Stomach (tissue), 8 donors: ENCODE measurements at regions not wholly inside any gene's neighbourhood (a gene's known extent, or its start where the extent isn't known, plus 50 kb on each side); places are given as distances from the start of the nearest gene placed in this dataset.

Experiments
- DNase-seq, 2 donors: peaks; one replicate each; pipeline versions ENCODE4 v3.0.0 to v3.0.0-alpha.2; 2013 to 2019
- H3K27ac ChIP-seq, 5 donors: fragments of 200-600 bp in 4 of 5; sonication (generic) in 4 of 5; one replicate each; pipeline ENCODE4 v1.5.1; 2013 to 2019; ENCODE audit warnings: mild to moderate bottlenecking in 1 of 5, moderate library complexity in 1 of 5
- H3K27me3 ChIP-seq, 3 donors: fragments of 200-600 bp; sonication (generic); one replicate each; pipeline ENCODE4 v1.5.1; 2017 to 2019; ENCODE audit warnings: mixed run types in 1 of 3
- H3K36me3 ChIP-seq, 4 donors: fragments of 200-600 bp; sonication (generic); 1 replicate in 3 of 4; 2 replicates in 1 of 4; pipeline ENCODE4 v1.5.1; 2016 to 2019
- H3K4me1 ChIP-seq, 4 donors: fragments of 200-600 bp; sonication (generic); one replicate each; pipeline ENCODE4 v1.5.1; 2016 to 2019
- H3K4me3 ChIP-seq, 4 donors: fragments of 200-600 bp; sonication (generic) in 3 of 4; one replicate each; pipeline ENCODE4 v1.5.1; 2016 to 2019; ENCODE audit warnings: mild to moderate bottlenecking in 1 of 4
- H3K9me3 ChIP-seq, 4 donors: fragments of 200-600 bp; sonication (generic); one replicate each; pipeline ENCODE4 v1.5.1; 2016 to 2019
- EP300 ChIP-seq: sonication (generic); formaldehyde crosslinking; IDR thresholded peaks from one replicate; pipeline ENCODE4 v1.6.1; 2017; ENCODE audit warnings: antibody characterized with exemption
- POLR2A ChIP-seq, 4 donors: fragments of 450-650 bp; IDR thresholded peaks; one replicate each; pipeline ENCODE4 v1.6.1; 2016; ENCODE audit warnings: antibody characterized with exemption in 4 of 4, control low read depth in 2 of 4, mild to moderate bottlenecking in 1 of 4, moderate library complexity in 1 of 4
- POLR2AphosphoS5 ChIP-seq, 3 donors: sonication (generic); formaldehyde crosslinking; IDR thresholded peaks; one replicate each; pipeline ENCODE4 v1.6.1; 2016; ENCODE audit warnings: antibody characterized with exemption in 3 of 3
- WGBS, 5 donors: extraction: QIAGEN DNeasy Blood & Tissue Kit in 3 of 5; methylation state at CpG; one replicate each; pipeline versions ENCODE4 v1.1.5 to v1.1.7; 2013 to 2018; 5-methylcytosine and 5-hydroxymethylcytosine counted together
- intact Hi-C: fragments of 100-400 bp; cut with DNase I; formaldehyde crosslinking; loops from one replicate; pipeline ENCODE4 v1.15.1; 2023; ENCODE audit warnings: low total_unique reads
- TF ChIP-seq, protein P1 (sequence below), 7 experiments: fragments of 450-650 bp in 4 of 7; fragments of 200-600 bp in 3 of 7; sonication (generic) in 3 of 7; IDR thresholded peaks; one replicate each; pipeline ENCODE4 v1.5.1; 2016 to 2019; ENCODE audit warnings: antibody characterized with exemption in 7 of 7, control low read depth in 2 of 7, mild to moderate bottlenecking in 1 of 7
- donor health status: healthy with polysubstance abuse.
- donor health status: Bipolar disorder and iron deficiency.
- donor health status: healthy.

DNA sequence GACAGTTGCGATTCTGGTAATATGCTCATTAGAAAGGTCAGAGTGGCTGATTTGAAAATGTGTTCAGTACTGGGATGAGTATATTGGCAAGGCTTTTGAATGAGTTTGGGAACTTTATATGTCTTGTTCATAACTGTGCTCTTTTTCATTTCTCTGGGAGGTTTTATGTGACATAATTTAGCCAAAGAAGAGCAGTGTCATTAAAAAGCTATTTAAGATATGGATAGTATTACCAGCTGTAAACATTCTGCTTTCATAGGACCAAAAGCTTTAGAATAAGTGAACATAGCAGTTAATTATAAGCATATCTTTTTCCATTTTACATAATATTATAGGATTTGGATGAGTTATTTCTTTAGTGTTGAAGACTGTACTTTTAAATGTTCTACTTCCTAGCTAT, 260.4 kb downstream of the TTC6 start:
- intact Hi-C loops: no loop called here
- WGBS, 5 donors: 63 to 87% (median 80%) methylated on average over 1 of the region's 1 CpG
- no peaks in the 10 kb centered on the region for H3K27me3 ChIP-seq
- no peaks in the 10 kb centered on the region for H3K9me3 ChIP-seq
- H3K27ac ChIP-seq: no peak overlapping the region
- H3K4me3 ChIP-seq: no peak overlapping the region
- no peaks in the 10 kb centered on the region for H3K4me1 ChIP-seq
- DNase-seq: no peak
- TF ChIP-seq POLR2A (IDR thresholded peaks at IDR 0.05) (no peak), POLR2AphosphoS5 (IDR thresholded peaks at IDR 0.05) (no peak), EP300 (no peak)
- TF ChIP-seq, protein P1, sequence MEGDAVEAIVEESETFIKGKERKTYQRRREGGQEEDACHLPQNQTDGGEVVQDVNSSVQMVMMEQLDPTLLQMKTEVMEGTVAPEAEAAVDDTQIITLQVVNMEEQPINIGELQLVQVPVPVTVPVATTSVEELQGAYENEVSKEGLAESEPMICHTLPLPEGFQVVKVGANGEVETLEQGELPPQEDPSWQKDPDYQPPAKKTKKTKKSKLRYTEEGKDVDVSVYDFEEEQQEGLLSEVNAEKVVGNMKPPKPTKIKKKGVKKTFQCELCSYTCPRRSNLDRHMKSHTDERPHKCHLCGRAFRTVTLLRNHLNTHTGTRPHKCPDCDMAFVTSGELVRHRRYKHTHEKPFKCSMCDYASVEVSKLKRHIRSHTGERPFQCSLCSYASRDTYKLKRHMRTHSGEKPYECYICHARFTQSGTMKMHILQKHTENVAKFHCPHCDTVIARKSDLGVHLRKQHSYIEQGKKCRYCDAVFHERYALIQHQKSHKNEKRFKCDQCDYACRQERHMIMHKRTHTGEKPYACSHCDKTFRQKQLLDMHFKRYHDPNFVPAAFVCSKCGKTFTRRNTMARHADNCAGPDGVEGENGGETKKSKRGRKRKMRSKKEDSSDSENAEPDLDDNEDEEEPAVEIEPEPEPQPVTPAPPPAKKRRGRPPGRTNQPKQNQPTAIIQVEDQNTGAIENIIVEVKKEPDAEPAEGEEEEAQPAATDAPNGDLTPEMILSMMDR (IDR thresholded peaks at IDR 0.05): no peak
- no peaks in the 10 kb centered on the region for H3K36me3 ChIP-seq

DNA sequence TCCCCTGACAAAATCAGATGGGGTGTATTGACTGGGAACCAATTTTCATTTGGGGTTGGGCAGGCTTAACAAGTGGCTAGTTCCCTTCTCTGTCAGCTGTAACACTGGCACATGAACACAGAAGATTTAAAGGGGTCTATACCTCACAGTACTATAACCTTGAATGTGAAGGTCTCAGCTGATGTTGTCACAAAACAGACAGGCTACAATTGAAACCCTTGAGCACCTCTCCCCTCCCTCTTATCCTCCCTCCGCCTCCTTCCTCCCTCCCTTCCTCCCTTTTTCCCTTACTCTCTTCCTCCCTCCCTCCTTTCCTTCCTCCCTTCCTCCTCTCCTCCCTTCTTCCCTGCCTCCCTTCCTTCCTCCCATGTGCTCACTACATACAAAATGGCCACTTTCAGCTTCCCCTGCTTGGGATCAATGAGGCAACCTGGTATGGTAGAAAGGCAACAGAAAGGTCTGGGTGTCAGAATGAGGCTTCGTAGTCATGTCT, 262.4 kb downstream of the TTC6 start:
- DNase-seq: no peak
- Histone ChIP-seq H3K36me3 (no peaks in the 10 kb centered on the region), H3K27me3 (no peaks in the 10 kb centered on the region), H3K27ac (no peak overlapping the region), H3K4me1 (no peaks in the 10 kb centered on the region), H3K4me3 (no peak overlapping the region), H3K9me3 (no peaks in the 10 kb centered on the region)
- WGBS, 5 donors: 78 to 91% (median 85%) methylated on average over 2 of the region's 2 CpGs
- intact Hi-C loops: no loop called here
- no peak for TF ChIP-seq POLR2A (IDR thresholded peaks at IDR 0.05)
- TF ChIP-seq POLR2AphosphoS5 (IDR thresholded peaks at IDR 0.05): no peak
- no peak for TF ChIP-seq EP300
- TF ChIP-seq, protein P1 (IDR thresholded peaks at IDR 0.05): no peak

DNA sequence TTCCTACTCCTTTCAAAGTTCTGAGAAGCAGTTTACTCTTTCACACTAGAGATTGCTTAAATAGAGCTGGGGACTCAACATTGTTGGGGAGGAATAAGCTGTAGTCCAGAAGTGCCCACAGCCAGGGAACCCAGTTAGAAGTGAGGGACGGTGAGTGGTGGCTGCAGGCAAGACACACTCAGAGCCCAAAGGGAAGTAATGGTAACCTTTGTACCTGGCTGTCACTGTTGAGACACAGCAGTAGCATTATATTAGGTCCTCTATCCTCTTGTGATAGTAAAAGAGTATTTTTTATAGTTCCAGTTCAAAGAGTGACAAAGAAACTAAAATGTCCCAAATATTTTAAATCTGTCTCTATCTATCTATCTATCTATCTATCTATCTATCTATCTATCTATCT, 263.3 kb downstream of the TTC6 start:
- Histone ChIP-seq H3K36me3 (no peaks in the 10 kb centered on the region), H3K4me1 (no peaks in the 10 kb centered on the region), H3K9me3 (no peaks in the 10 kb centered on the region), H3K4me3 (no peak overlapping the region), H3K27ac (no peak overlapping the region), H3K27me3 (no peaks in the 10 kb centered on the region)
- 77 to 100% (median 83%) methylated on average over 1 of the region's 1 CpG for WGBS, 5 donors
- no peak for TF ChIP-seq EP300
- TF ChIP-seq POLR2A (IDR thresholded peaks at IDR 0.05): no peak
- TF ChIP-seq, protein P1 (IDR thresholded peaks at IDR 0.05): no peak
- TF ChIP-seq POLR2AphosphoS5 (IDR thresholded peaks at IDR 0.05): no peak
- no peak for DNase-seq
- intact Hi-C loops: no loop called here

DNA sequence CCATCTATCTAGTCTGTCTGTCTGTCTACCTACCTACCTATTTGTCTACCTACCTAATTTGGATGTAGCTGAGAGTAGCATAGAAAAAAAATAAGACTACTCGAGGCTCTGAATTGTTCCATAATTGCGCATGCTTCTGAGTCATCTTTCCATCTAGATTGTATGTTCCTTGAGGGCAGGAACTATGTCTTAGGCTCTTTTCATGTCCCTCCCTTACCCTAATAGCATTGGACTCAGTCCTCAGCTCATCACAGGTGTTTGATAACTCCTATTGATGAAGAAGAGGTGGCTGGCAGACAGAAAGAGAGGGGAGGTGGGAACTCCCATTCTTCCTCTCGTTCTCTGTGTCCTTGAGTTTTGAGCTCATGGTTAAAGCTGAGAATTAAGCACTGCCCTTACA, 263.7 kb downstream of the TTC6 start:
- TF ChIP-seq, protein P1 (IDR thresholded peaks at IDR 0.05): no peak
- TF ChIP-seq POLR2AphosphoS5 (IDR thresholded peaks at IDR 0.05): no peak
- no peak for TF ChIP-seq POLR2A (IDR thresholded peaks at IDR 0.05)
- no peak for TF ChIP-seq EP300
- no peaks in the 10 kb centered on the region for H3K9me3 ChIP-seq
- DNase-seq: no peak
- intact Hi-C loops: no loop called here
- H3K4me1 ChIP-seq: peaks cover 0 to under 1% (median 0%) of the 10 kb centered on the region in 4 donors
- no peaks in the 10 kb centered on the region for H3K27me3 ChIP-seq
- H3K36me3 ChIP-seq: no peaks in the 10 kb centered on the region
- no peak overlapping the region for H3K4me3 ChIP-seq
- no peak overlapping the region for H3K27ac ChIP-seq
- 90 to 95% (median 94%) methylated on average over 3 of the region's 3 CpGs for WGBS, 5 donors
